Caco-2 (cell line): ENCODE measurements at regions not wholly inside any gene's neighbourhood (a gene's known extent, or its start where the extent isn't known, plus 50 kb on each side); places are given as distances from the start of the nearest gene placed in this dataset.

Source experiments
- BruUV-seq: library from RNA; stranded (reverse); fragments of 400-500 nt; replicated peaks from 2 replicates; lab custom pipeline; 2021; lab: Mats Ljungman, UMichigan
- CTCF ChIA-PET: fragments of 300-600 bp; sonication (Branson Sonifier 250); formaldehyde crosslinking; loops from one replicate; lab custom pipeline; 2022; ENCODE audit warnings: antibody characterized with exemption; lab: Charles Lee
- POLR2A ChIA-PET: fragments of 300-600 bp; sonication (Branson Sonifier 250); formaldehyde crosslinking; loops from one replicate; lab custom pipeline; 2022; ENCODE audit warnings: antibody characterized with exemption; lab: Charles Lee
- DNase-seq, 2 experiments: peaks; one replicate each; pipeline versions ENCODE4 v3.0.0 to v3.0.0-alpha.2; 2020 to 2022
- H3K27me3 ChIP-seq: replicated peaks from 2 replicates; pipeline ENCODE4 v1.6.0; 2011; ENCODE audit warnings: low read length; ENCODE audit not compliant: control insufficient read depth, insufficient read depth
- H3K36me3 ChIP-seq: 2 replicates; pipeline ENCODE4 v1.5.1; 2011; ENCODE audit warnings: low read length; ENCODE audit not compliant: control insufficient read depth, insufficient read depth
- H3K4me1 ChIP-seq: fragments of 250-450 bp; sonication (Bioruptor Pico); 2 replicates; pipeline ENCODE4 v1.5.1; 2020; ENCODE audit warnings: mild to moderate bottlenecking
- H3K4me3 ChIP-seq: 2 replicates; pipeline ENCODE4 v1.5.1; 2011; ENCODE audit warnings: low read depth, mild to moderate bottlenecking, control low read depth, low read length
- H3K9me3 ChIP-seq: fragments of 250-450 bp; sonication (Bioruptor Pico); 2 replicates; pipeline ENCODE4 v1.5.1; 2020; ENCODE audit warnings: mild to moderate bottlenecking, moderate library complexity
- H3K27ac Mint-ChIP-seq: one replicate; pipeline ENCODE4 v1.8.0; 2022; ENCODE audit warnings: mixed read lengths; ENCODE audit not compliant: unreplicated experiment
- H3K27me3 Mint-ChIP-seq: one replicate; pipeline ENCODE4 v1.8.0; 2022; ENCODE audit warnings: mixed read lengths; ENCODE audit not compliant: insufficient read depth, unreplicated experiment
- H3K36me3 Mint-ChIP-seq: one replicate; pipeline ENCODE4 v1.8.0; 2022; ENCODE audit warnings: mild to moderate bottlenecking, mixed read lengths; ENCODE audit not compliant: insufficient read depth, unreplicated experiment
- H3K4me1 Mint-ChIP-seq: one replicate; pipeline ENCODE4 v1.8.0; 2022; ENCODE audit warnings: low read depth, mixed read lengths; ENCODE audit not compliant: unreplicated experiment
- H3K4me3 Mint-ChIP-seq: one replicate; pipeline ENCODE4 v1.8.0; 2022; ENCODE audit warnings: mild to moderate bottlenecking, moderate library complexity, mixed read lengths; ENCODE audit not compliant: unreplicated experiment
- H3K9me3 Mint-ChIP-seq: one replicate; pipeline ENCODE4 v1.8.0; 2022; ENCODE audit warnings: mixed read lengths; ENCODE audit not compliant: unreplicated experiment
- CTCF ChIP-seq, 2 experiments: fragments of 200-600 bp in 1 of 2; IDR thresholded peaks; 1 replicate in 1 of 2; 2 replicates in 1 of 2; pipeline versions ENCODE4 v1.5.1 to v1.8.0; 2011 to 2022; ENCODE audit warnings: antibody characterized with exemption in 1 of 2, control low read depth in 1 of 2, inconsistent platforms in 1 of 2, low read depth in 1 of 2, low read length in 1 of 2, mild to moderate bottlenecking in 1 of 2, moderate library complexity in 1 of 2; ENCODE audit not compliant: insufficient read depth in 1 of 2, severe bottlenecking in 1 of 2, unreplicated experiment in 1 of 2
- intact Hi-C: fragments of 100-400 bp; cut with micrococcal nuclease; formaldehyde crosslinking; loops from one replicate; pipeline ENCODE4 v1.10.0; 2022; ENCODE audit not compliant: unreplicated experiment

GRCh38 chr6:78231002-78231401, 578.2 kb downstream of the MEI4 start:
- no peak overlapping the region for H3K4me3 ChIP-seq
- H3K9me3 ChIP-seq, result no peaks in the 10 kb centered on the region
- Mint-ChIP-seq H3K27me3 (no peaks in the 10 kb centered on the region), H3K4me3 (no peak overlapping the region), H3K36me3 (no peaks in the 10 kb centered on the region), H3K9me3 (no peaks in the 10 kb centered on the region), H3K4me1 (peaks cover 5% of the 10 kb centered on the region), H3K27ac (no peak overlapping the region)
- TF ChIP-seq CTCF (IDR thresholded peaks at IDR 0.05; ENCODE audit: insufficient read depth in 1 of 2, low read depth in 1 of 2, low read length in 1 of 2, severe bottlenecking in 1 of 2, unreplicated experiment in 1 of 2), result no peak
- no TSS peak for BruUV-seq
- POLR2A ChIA-PET, result no interaction called here
- H3K27me3 ChIP-seq, result no peaks in the 10 kb centered on the region
- no peaks in the 10 kb centered on the region for H3K4me1 ChIP-seq
- H3K36me3 ChIP-seq, result no peaks in the 10 kb centered on the region
- no peak for DNase-seq
- CTCF ChIA-PET, result no interaction called here
- intact Hi-C loops, result no loop called here

GRCh38 chr6:78243519-78243918, 590.7 kb downstream of the MEI4 start:
- BruUV-seq, result no TSS peak
- intact Hi-C loops, result no loop called here

DNA sequence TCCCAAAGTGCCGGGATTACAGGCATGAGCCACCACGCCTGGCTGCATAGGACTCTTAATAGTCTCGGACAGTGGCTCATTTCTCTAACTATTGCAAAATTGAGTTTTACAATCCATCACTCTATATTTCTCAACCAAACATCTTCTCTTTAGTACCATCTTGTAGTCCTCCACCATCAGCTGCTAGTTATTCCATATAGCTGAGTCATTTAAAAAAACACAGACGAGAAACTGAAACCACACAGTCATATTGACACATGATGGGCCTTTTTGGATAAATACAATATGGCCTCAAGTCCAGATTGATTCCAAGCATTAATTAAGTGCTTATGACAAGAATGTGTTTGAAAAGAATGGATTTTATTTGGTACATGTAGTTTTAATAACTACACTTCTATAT, 599.1 kb downstream of the MEI4 start:
- H3K4me3 ChIP-seq, result no peak overlapping the region
- CTCF ChIA-PET, result no interaction called here
- DNase-seq, result no peak
- Mint-ChIP-seq H3K9me3 (no peaks in the 10 kb centered on the region), H3K4me1 (no peaks in the 10 kb centered on the region), H3K36me3 (no peaks in the 10 kb centered on the region), H3K4me3 (no peak overlapping the region), H3K27ac (no peak overlapping the region), H3K27me3 (no peaks in the 10 kb centered on the region)
- TF ChIP-seq CTCF (IDR thresholded peaks at IDR 0.05; ENCODE audit: insufficient read depth in 1 of 2, low read depth in 1 of 2, low read length in 1 of 2, severe bottlenecking in 1 of 2, unreplicated experiment in 1 of 2), result no peak
- POLR2A ChIA-PET, result no interaction called here
- BruUV-seq, result no TSS peak
- intact Hi-C loops, result no loop called here
- no peaks in the 10 kb centered on the region for H3K9me3 ChIP-seq
- no peaks in the 10 kb centered on the region for H3K36me3 ChIP-seq
- no peaks in the 10 kb centered on the region for H3K27me3 ChIP-seq
- H3K4me1 ChIP-seq, result no peaks in the 10 kb centered on the region

More at GRCh38 chr6:78243519-78243918, 590.7 kb downstream of the MEI4 start:
- CTCF ChIA-PET, result no interaction called here
- H3K4me3 ChIP-seq, result no peak overlapping the region
- POLR2A ChIA-PET, result interaction anchor here (0.6 kb wide), 1 partner anchor 476 kb away, joined by 3 read pairs; no protein-coding TSS in a partner anchor
- H3K36me3 ChIP-seq, result no peaks in the 10 kb centered on the region
- H3K27me3 Mint-ChIP-seq, result peaks cover 2% of the 10 kb centered on the region
- H3K4me3 Mint-ChIP-seq, result no peak overlapping the region
- H3K27ac Mint-ChIP-seq, result no peak overlapping the region
- no peak for TF ChIP-seq CTCF (IDR thresholded peaks at IDR 0.05; ENCODE audit: insufficient read depth in 1 of 2, low read depth in 1 of 2, low read length in 1 of 2, severe bottlenecking in 1 of 2, unreplicated experiment in 1 of 2)
- H3K4me1 ChIP-seq, result no peaks in the 10 kb centered on the region
- H3K4me1 Mint-ChIP-seq, result no peaks in the 10 kb centered on the region
- H3K9me3 Mint-ChIP-seq, result no peaks in the 10 kb centered on the region
- H3K27me3 ChIP-seq, result no peaks in the 10 kb centered on the region
- H3K36me3 Mint-ChIP-seq, result no peaks in the 10 kb centered on the region
- DNase-seq, result no peak
- no peaks in the 10 kb centered on the region for H3K9me3 ChIP-seq
